ENCODE measurements at regions not wholly inside any gene's neighbourhood (a gene's known extent, or its start where the extent isn't known, plus 50 kb on each side); places are given as distances from the start of the nearest gene placed in this dataset.

- BruUV-seq (replicated peaks), result no TSS peak
- no peaks in the 10 kb centered on the region for H3K4me1 ChIP-seq
- no peak overlapping the region for H3K4me3 Mint-ChIP-seq (ENCODE audit: unreplicated experiment)
- ChIA-PET CTCF (no interaction called here), POLR2A (no interaction called here)
- H3K36me3 ChIP-seq (ENCODE audit: control insufficient read depth, insufficient read depth, low read length), result no peaks in the 10 kb centered on the region
- no peaks in the 10 kb centered on the region for H3K9me3 Mint-ChIP-seq (ENCODE audit: unreplicated experiment)
- H3K27me3 Mint-ChIP-seq (ENCODE audit: insufficient read depth, unreplicated experiment), result peaks cover 4% of the 10 kb centered on the region
- DNase-seq, result no peak
- no peak overlapping the region for H3K4me3 ChIP-seq (ENCODE audit: low read depth, low read length)
- peaks cover 3% of the 10 kb centered on the region; the same call in 1 of the 2 replicates for H3K9me3 ChIP-seq
- TF ChIP-seq CTCF (IDR thresholded peaks at IDR 0.05; ENCODE audit: insufficient read depth in 1 of 2, low read depth in 1 of 2, low read length in 1 of 2, severe bottlenecking in 1 of 2, unreplicated experiment in 1 of 2), result no peak
- no peaks in the 10 kb centered on the region for H3K27me3 ChIP-seq (replicated peaks; ENCODE audit: control insufficient read depth, insufficient read depth, low read length)
- H3K27ac Mint-ChIP-seq (ENCODE audit: unreplicated experiment), result no peak overlapping the region
- no peaks in the 10 kb centered on the region for H3K4me1 Mint-ChIP-seq (ENCODE audit: low read depth, unreplicated experiment)
- intact Hi-C loops (cut with micrococcal nuclease; ENCODE audit: unreplicated experiment), result no loop called here
- no peaks in the 10 kb centered on the region for H3K36me3 Mint-ChIP-seq (ENCODE audit: insufficient read depth, unreplicated experiment)
Observed at GRCh38 chr3:36297195-36297594, 83.1 kb upstream of the STAC start.

DNA sequence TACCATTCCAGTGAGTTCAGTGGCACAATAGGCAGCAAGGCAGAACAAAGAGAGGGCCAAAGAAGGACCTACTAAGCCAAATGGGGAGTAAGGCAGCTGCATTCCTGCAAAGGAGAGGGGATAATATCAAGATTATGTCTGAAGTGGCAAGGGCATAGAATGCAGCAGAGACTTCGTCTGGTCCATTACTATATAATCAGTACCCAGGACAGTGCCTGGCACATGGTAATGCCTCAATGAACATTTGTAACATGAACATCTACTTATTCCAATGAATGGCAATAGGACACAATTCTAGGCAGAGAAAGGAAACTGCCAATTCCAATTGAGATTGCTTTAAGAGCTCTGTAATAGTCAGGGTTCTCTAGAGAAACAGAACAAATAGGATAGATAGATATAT lies 82.1 kb upstream of the STAC start:
- BruUV-seq (replicated peaks), result no TSS peak
- no peak overlapping the region for H3K4me3 Mint-ChIP-seq (ENCODE audit: unreplicated experiment)
- H3K36me3 Mint-ChIP-seq (ENCODE audit: insufficient read depth, unreplicated experiment), result no peaks in the 10 kb centered on the region
- H3K9me3 Mint-ChIP-seq (ENCODE audit: unreplicated experiment), result no peaks in the 10 kb centered on the region
- H3K4me1 ChIP-seq, result no peaks in the 10 kb centered on the region
- H3K27me3 Mint-ChIP-seq (ENCODE audit: insufficient read depth, unreplicated experiment), result peaks cover 4% of the 10 kb centered on the region
- DNase-seq, result no peak
- CTCF ChIA-PET, result no interaction called here
- intact Hi-C loops (cut with micrococcal nuclease; ENCODE audit: unreplicated experiment), result no loop called here
- no peaks in the 10 kb centered on the region for H3K4me1 Mint-ChIP-seq (ENCODE audit: low read depth, unreplicated experiment)
- POLR2A ChIA-PET, result no interaction called here
- no peak for TF ChIP-seq CTCF (IDR thresholded peaks at IDR 0.05; ENCODE audit: insufficient read depth in 1 of 2, low read depth in 1 of 2, low read length in 1 of 2, severe bottlenecking in 1 of 2, unreplicated experiment in 1 of 2)
- no peaks in the 10 kb centered on the region for H3K36me3 ChIP-seq (ENCODE audit: control insufficient read depth, insufficient read depth, low read length)
- peaks cover 3% of the 10 kb centered on the region; the same call in 1 of the 2 replicates for H3K9me3 ChIP-seq
- no peak overlapping the region for H3K4me3 ChIP-seq (ENCODE audit: low read depth, low read length)
- H3K27me3 ChIP-seq (replicated peaks; ENCODE audit: control insufficient read depth, insufficient read depth, low read length), result no peaks in the 10 kb centered on the region
- H3K27ac Mint-ChIP-seq (ENCODE audit: unreplicated experiment), result no peak overlapping the region

DNA sequence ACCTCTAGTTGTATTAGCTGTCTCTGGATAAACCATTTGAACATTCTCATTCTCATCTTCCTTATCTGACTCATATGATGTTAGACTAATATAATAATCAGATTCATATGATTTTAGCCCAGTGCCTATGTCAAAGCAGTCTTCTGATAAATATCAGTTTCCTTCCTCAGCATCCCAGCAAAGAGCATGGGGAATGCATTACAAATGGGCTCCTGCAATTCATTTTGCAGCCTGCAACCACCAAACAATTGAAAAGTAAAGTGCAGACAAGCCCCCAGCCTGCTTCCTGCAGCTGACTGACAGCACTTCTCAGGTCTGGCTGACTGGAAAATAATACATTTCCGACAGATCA lies 78.2 kb upstream of the STAC start:
- ChIA-PET CTCF (no interaction called here), POLR2A (no interaction called here)
- TF ChIP-seq CTCF (IDR thresholded peaks at IDR 0.05; ENCODE audit: insufficient read depth in 1 of 2, low read depth in 1 of 2, low read length in 1 of 2, severe bottlenecking in 1 of 2, unreplicated experiment in 1 of 2), result no peak
- no peaks in the 10 kb centered on the region for H3K36me3 Mint-ChIP-seq (ENCODE audit: insufficient read depth, unreplicated experiment)
- no peaks in the 10 kb centered on the region for H3K27me3 Mint-ChIP-seq (ENCODE audit: insufficient read depth, unreplicated experiment)
- no peaks in the 10 kb centered on the region for H3K4me1 Mint-ChIP-seq (ENCODE audit: low read depth, unreplicated experiment)
- H3K27ac Mint-ChIP-seq (ENCODE audit: unreplicated experiment), result no peak overlapping the region
- Histone ChIP-seq H3K4me1 (no peaks in the 10 kb centered on the region), H3K9me3 (peaks cover 3% of the 10 kb centered on the region; the same call in 1 of the 2 replicates), H3K36me3 (ENCODE audit: control insufficient read depth, insufficient read depth, low read length) (no peaks in the 10 kb centered on the region), H3K27me3 (replicated peaks; ENCODE audit: control insufficient read depth, insufficient read depth, low read length) (no peaks in the 10 kb centered on the region), H3K4me3 (ENCODE audit: low read depth, low read length) (no peak overlapping the region)
- intact Hi-C loops (cut with micrococcal nuclease; ENCODE audit: unreplicated experiment), result no loop called here
- DNase-seq, result no peak
- H3K4me3 Mint-ChIP-seq (ENCODE audit: unreplicated experiment), result no peak overlapping the region
- BruUV-seq (replicated peaks), result no TSS peak
- H3K9me3 Mint-ChIP-seq (ENCODE audit: unreplicated experiment), result no peaks in the 10 kb centered on the region

Data from Caco-2 (cell line).